ENCODE measurements at regions not wholly inside any gene's neighbourhood (a gene's known extent, or its start where the extent isn't known, plus 50 kb on each side); places are given as distances from the start of the nearest gene placed in this dataset.

- no peak for TF ChIP-seq SUZ12 (IDR thresholded peaks at IDR 0.05; ENCODE audit: extremely low read depth, insufficient read depth, insufficient read length)
- TF ChIP-seq YY1 (IDR thresholded peaks at IDR 0.05; ENCODE audit: insufficient read depth, insufficient read length), result no peak
These were observed 98.7 kb upstream of the PPP2R3B start for GRCh38 chrX:485368-485767.

All from NT2/D1 (cell line).